A673 (cell line): ENCODE measurements at regions not wholly inside any gene's neighbourhood (a gene's known extent, or its start where the extent isn't known, plus 50 kb on each side); places are given as distances from the start of the nearest gene placed in this dataset.

Experiments
- BruUV-seq: library from RNA; stranded (reverse); fragments of 400-500 nt; replicated peaks from 2 replicates; lab custom pipeline; 2021; lab: Mats Ljungman, UMichigan
- CTCF ChIA-PET: fragments of 300-600 bp; sonication (Branson Sonifier 250); formaldehyde crosslinking; loops from one replicate; lab custom pipeline; 2022; ENCODE audit warnings: antibody characterized with exemption; lab: Charles Lee
- POLR2A ChIA-PET: fragments of 300-600 bp; sonication (Branson Sonifier 250); formaldehyde crosslinking; loops from one replicate; lab custom pipeline; 2022; ENCODE audit warnings: antibody characterized with exemption; ENCODE audit not compliant: low non-redundant PET; lab: Charles Lee
- DNase-seq: peaks from one replicate; pipeline ENCODE4 v3.0.0-alpha.2; 2015; ENCODE audit warnings: low spot score
- H3K27ac ChIP-seq: fragments of 200-600 bp; sonication (generic); 2 replicates; pipeline ENCODE4 v1.5.1; 2016; ENCODE audit warnings: mixed run types, low read depth, mild to moderate bottlenecking, mixed read lengths, antibody characterized with exemption, low read length; ENCODE audit not compliant: poor library complexity, severe bottlenecking
- H3K27me3 ChIP-seq: fragments of 200-600 bp; sonication (generic); replicated peaks from 2 replicates; pipeline ENCODE4 v1.6.1; 2017; ENCODE audit warnings: mixed run types, low read depth, mild to moderate bottlenecking, mixed read lengths, antibody characterized with exemption, low read length; ENCODE audit not compliant: insufficient read depth, poor library complexity
- H3K36me3 ChIP-seq: fragments of 200-600 bp; sonication (generic); 2 replicates; pipeline ENCODE4 v1.6.1; 2016; ENCODE audit warnings: mixed run types, mild to moderate bottlenecking, mixed read lengths, antibody characterized with exemption, low read length; ENCODE audit not compliant: insufficient read depth, poor library complexity, severe bottlenecking
- H3K4me1 ChIP-seq: fragments of 200-600 bp; sonication (generic); 2 replicates; pipeline ENCODE4 v1.6.1; 2017; ENCODE audit warnings: mixed run types, mild to moderate bottlenecking, mixed read lengths, antibody characterized with exemption, low read length; ENCODE audit not compliant: insufficient read depth, poor library complexity, severe bottlenecking
- H3K4me3 ChIP-seq: fragments of 200-600 bp; sonication (generic); 2 replicates; pipeline ENCODE4 v1.5.1; 2016; ENCODE audit warnings: low read depth, mixed run types, mild to moderate bottlenecking, mixed read lengths, low read length; ENCODE audit not compliant: poor library complexity, severe bottlenecking
- H3K9me3 ChIP-seq: fragments of 200-600 bp; sonication (generic); 2 replicates; pipeline ENCODE4 v1.6.1; 2016; ENCODE audit warnings: mixed run types, low read depth, mild to moderate bottlenecking, mixed read lengths, antibody characterized with exemption, low read length; ENCODE audit not compliant: poor library complexity, severe bottlenecking
- CTCF ChIP-seq: fragments of 300-800, 200-600 bp; sonication (generic); conservative IDR thresholded peaks from 2 replicates; pipeline ENCODE4 v1.5.1; 2017; ENCODE audit warnings: low read depth, mild to moderate bottlenecking, antibody characterized with exemption, low read length, moderate library complexity, mixed read lengths
- EZH2 ChIP-seq: fragments of 200-600 bp; sonication (generic); IDR thresholded peaks from 2 replicates; pipeline ENCODE4 v1.6.1; 2017; ENCODE audit warnings: borderline replicate concordance, low read depth, mild to moderate bottlenecking, mixed read lengths, antibody characterized with exemption, low read length; ENCODE audit not compliant: poor library complexity, severe bottlenecking
- intact Hi-C: fragments of 100-400 bp; cut with micrococcal nuclease; formaldehyde crosslinking; loops from one replicate; pipeline ENCODE4 v1.10.0; 2022; ENCODE audit not compliant: unreplicated experiment

GRCh38 chr13:63421123-63421522 lies 2005.5 kb upstream of the PCDH20 start:
- TF ChIP-seq EZH2 (no peak), CTCF (no peak)
- no peak for DNase-seq
- H3K9me3 ChIP-seq, result no peaks in the 10 kb centered on the region
- no peaks in the 10 kb centered on the region for H3K27me3 ChIP-seq
- BruUV-seq, result no TSS peak
- ChIA-PET POLR2A (no interaction called here), CTCF (no interaction called here)
- intact Hi-C loops, result no loop called here
- no peaks in the 10 kb centered on the region for H3K36me3 ChIP-seq
- no peak overlapping the region for H3K27ac ChIP-seq
- no peaks in the 10 kb centered on the region for H3K4me1 ChIP-seq
- H3K4me3 ChIP-seq, result no peak overlapping the region

GRCh38 chr13:63420685-63421084 lies 2005.0 kb upstream of the PCDH20 start:
- intact Hi-C loops, result no loop called here
- H3K27ac ChIP-seq, result no peak overlapping the region
- no peak for DNase-seq
- ChIA-PET CTCF (no interaction called here), POLR2A (no interaction called here)
- no peaks in the 10 kb centered on the region for H3K9me3 ChIP-seq
- H3K4me3 ChIP-seq, result no peak overlapping the region
- no TSS peak for BruUV-seq
- no peaks in the 10 kb centered on the region for H3K27me3 ChIP-seq
- H3K4me1 ChIP-seq, result no peaks in the 10 kb centered on the region
- no peaks in the 10 kb centered on the region for H3K36me3 ChIP-seq
- TF ChIP-seq EZH2 (no peak), CTCF (no peak)

GRCh38 chr13:63414247-63414646 lies 1998.6 kb upstream of the PCDH20 start:
- H3K27ac ChIP-seq, result no peak overlapping the region
- TF ChIP-seq EZH2 (no peak), CTCF (no peak)
- no peak overlapping the region for H3K4me3 ChIP-seq
- no peak for DNase-seq
- ChIA-PET CTCF (no interaction called here), POLR2A (no interaction called here)
- H3K27me3 ChIP-seq, result no peaks in the 10 kb centered on the region
- no TSS peak for BruUV-seq
- no peaks in the 10 kb centered on the region for H3K9me3 ChIP-seq
- H3K36me3 ChIP-seq, result no peaks in the 10 kb centered on the region
- intact Hi-C loops, result no loop called here
- H3K4me1 ChIP-seq, result peaks cover under 1% of the 10 kb centered on the region
